Glutamatergic neuron (in vitro differentiated cells): ENCODE measurements at regions not wholly inside any gene's neighbourhood (a gene's known extent, or its start where the extent isn't known, plus 50 kb on each side); places are given as distances from the start of the nearest gene placed in this dataset.

ENCODE experiments used
- DNase-seq: peaks from one replicate; pipeline ENCODE4 v3.0.0; 2022
- H3K27ac Mint-ChIP-seq: one replicate; pipeline ENCODE4 v1.8.0; 2020; ENCODE audit warnings: mild to moderate bottlenecking, mixed read lengths, inconsistent platforms; ENCODE audit not compliant: unreplicated experiment
- H3K27me3 Mint-ChIP-seq: one replicate; pipeline ENCODE4 v1.8.0; 2020; ENCODE audit warnings: mild to moderate bottlenecking, moderate library complexity, mixed read lengths, inconsistent platforms; ENCODE audit not compliant: unreplicated experiment
- H3K36me3 Mint-ChIP-seq: one replicate; pipeline ENCODE4 v1.8.0; 2020; ENCODE audit warnings: mild to moderate bottlenecking, mixed read lengths, inconsistent platforms; ENCODE audit not compliant: unreplicated experiment
- H3K4me1 Mint-ChIP-seq: one replicate; pipeline ENCODE4 v1.8.0; 2020; ENCODE audit warnings: mild to moderate bottlenecking, low read depth, mixed read lengths, inconsistent platforms; ENCODE audit not compliant: unreplicated experiment
- H3K4me3 Mint-ChIP-seq: one replicate; pipeline ENCODE4 v1.8.0; 2020; ENCODE audit warnings: mild to moderate bottlenecking, mixed read lengths, inconsistent platforms; ENCODE audit not compliant: unreplicated experiment
- H3K9me3 Mint-ChIP-seq: one replicate; pipeline ENCODE4 v1.8.0; 2020; ENCODE audit warnings: mild to moderate bottlenecking, moderate library complexity, mixed read lengths, inconsistent platforms; ENCODE audit not compliant: unreplicated experiment
- CTCF ChIP-seq: fragments of 200-600 bp; sonication (generic); IDR thresholded peaks from one replicate; pipeline ENCODE4 v1.5.0; 2021; ENCODE audit not compliant: partially characterized antibody, unreplicated experiment

GRCh38 chr12:88870000-88870737, 289.9 kb upstream of the KITLG start:
- Mint-ChIP-seq H3K4me1 (no peaks in the 10 kb centered on the region), H3K4me3 (no peak overlapping the region), H3K36me3 (no peaks in the 10 kb centered on the region), H3K9me3 (no peaks in the 10 kb centered on the region), H3K27me3 (no peaks in the 10 kb centered on the region), H3K27ac (no peak overlapping the region)
- TF ChIP-seq CTCF: no peak
- no peak for DNase-seq

DNA sequence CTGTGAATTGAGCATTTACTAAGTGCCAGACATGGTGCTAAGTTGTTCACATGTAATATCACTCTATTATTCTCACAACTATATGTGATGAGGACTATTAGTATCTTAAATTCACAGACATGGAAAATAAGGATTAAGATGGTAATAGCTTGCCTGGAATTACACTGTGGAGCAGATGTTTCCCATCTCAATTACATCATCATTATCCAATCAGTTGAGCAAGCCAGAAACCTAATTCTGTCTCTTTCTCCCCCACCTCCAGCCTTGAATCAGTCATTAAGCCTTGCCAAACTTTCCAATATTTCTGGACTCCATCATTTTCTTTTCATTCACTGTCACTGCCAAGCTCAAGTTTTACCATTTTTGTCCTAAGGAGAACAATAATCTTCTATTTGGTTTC, 287.8 kb upstream of the KITLG start:
- no peaks in the 10 kb centered on the region for H3K4me1 Mint-ChIP-seq
- no peak for TF ChIP-seq CTCF
- no peak for DNase-seq
- no peaks in the 10 kb centered on the region for H3K9me3 Mint-ChIP-seq
- no peak overlapping the region for H3K27ac Mint-ChIP-seq
- no peaks in the 10 kb centered on the region for H3K27me3 Mint-ChIP-seq
- no peaks in the 10 kb centered on the region for H3K36me3 Mint-ChIP-seq
- H3K4me3 Mint-ChIP-seq: no peak overlapping the region

GRCh38 chr12:88867510-88867909, 287.2 kb upstream of the KITLG start:
- no peak for TF ChIP-seq CTCF
- no peak for DNase-seq
- H3K9me3 Mint-ChIP-seq: no peaks in the 10 kb centered on the region

GRCh38 chr12:88866881-88867280, 286.6 kb upstream of the KITLG start:
- no peaks in the 10 kb centered on the region for H3K36me3 Mint-ChIP-seq
- no peak overlapping the region for H3K27ac Mint-ChIP-seq
- H3K27me3 Mint-ChIP-seq: no peaks in the 10 kb centered on the region
- no peak for DNase-seq
- H3K4me3 Mint-ChIP-seq: no peak overlapping the region
- no peaks in the 10 kb centered on the region for H3K4me1 Mint-ChIP-seq
- TF ChIP-seq CTCF: no peak
- no peaks in the 10 kb centered on the region for H3K9me3 Mint-ChIP-seq

More at GRCh38 chr12:88867510-88867909, 287.2 kb upstream of the KITLG start:
- Mint-ChIP-seq H3K27ac (no peak overlapping the region), H3K4me3 (no peak overlapping the region), H3K27me3 (no peaks in the 10 kb centered on the region), H3K36me3 (no peaks in the 10 kb centered on the region), H3K4me1 (no peaks in the 10 kb centered on the region)

DNA sequence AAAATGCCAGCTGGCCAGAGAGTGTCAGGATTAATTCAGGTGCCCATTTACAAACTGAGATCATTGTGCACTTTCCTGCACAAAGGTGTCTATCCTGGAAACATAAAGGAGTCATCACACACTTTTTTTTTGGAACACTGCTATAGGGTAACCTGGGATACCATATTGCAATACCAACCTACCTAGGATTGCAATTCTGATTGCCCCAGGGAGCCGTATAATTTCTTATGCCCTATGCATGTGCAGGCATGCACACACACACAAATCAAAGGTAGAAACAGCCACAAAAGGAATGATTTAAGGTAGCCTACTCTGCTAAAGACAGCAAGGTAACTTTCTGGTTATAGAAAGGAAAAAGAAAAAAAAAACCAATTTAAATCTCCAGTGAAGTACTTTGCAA, 285.3 kb upstream of the KITLG start:
- no peak for TF ChIP-seq CTCF
- Mint-ChIP-seq H3K4me1 (no peaks in the 10 kb centered on the region), H3K27me3 (no peaks in the 10 kb centered on the region), H3K27ac (no peak overlapping the region), H3K4me3 (no peak overlapping the region), H3K36me3 (no peaks in the 10 kb centered on the region), H3K9me3 (no peaks in the 10 kb centered on the region)
- DNase-seq: no peak
